NCI-H2107 treated with DMSO at 0.1 percent for 48 hours (cell line): ENCODE measurements at regions not wholly inside any gene's neighbourhood (a gene's known extent, or its start where the extent isn't known, plus 50 kb on each side); places are given as distances from the start of the nearest gene placed in this dataset.
"Not testable (repeated sequence)": the region's sequence is repeated elsewhere in the genome, so short reads cannot be mapped to it uniquely, and the experiment has no call there.

Source experiments
- DNase-seq: peaks from one replicate; lab custom pipeline; 2025; ENCODE audit not compliant: unreplicated experiment; lab: John Stamatoyannopoulos, UW

DNA sequence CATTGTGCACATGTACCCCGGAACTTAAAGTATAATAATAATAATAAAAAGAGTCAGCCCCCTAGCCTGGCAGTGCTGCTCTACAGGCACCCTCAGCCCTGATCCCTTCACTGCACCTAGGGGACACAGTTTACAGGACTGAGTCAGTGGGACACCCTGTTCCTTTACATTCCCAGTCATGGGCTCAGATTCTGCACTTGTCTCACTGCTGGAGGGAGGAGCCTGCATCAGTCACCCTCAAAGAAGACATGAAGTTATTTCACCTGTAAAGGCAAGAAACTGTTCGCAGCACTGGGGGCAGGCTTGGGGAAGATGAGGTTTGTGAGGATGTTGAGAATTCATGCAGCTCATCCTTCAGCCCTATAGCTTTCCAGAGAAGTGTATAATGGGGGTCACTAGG lies 50.7 kb upstream of the VPREB1 start:
- no peak for DNase-seq

- not testable (repeated sequence) for DNase-seq
Observed at GRCh38 chr22:22193462-22193861, 51.1 kb upstream of the VPREB1 start.

DNA sequence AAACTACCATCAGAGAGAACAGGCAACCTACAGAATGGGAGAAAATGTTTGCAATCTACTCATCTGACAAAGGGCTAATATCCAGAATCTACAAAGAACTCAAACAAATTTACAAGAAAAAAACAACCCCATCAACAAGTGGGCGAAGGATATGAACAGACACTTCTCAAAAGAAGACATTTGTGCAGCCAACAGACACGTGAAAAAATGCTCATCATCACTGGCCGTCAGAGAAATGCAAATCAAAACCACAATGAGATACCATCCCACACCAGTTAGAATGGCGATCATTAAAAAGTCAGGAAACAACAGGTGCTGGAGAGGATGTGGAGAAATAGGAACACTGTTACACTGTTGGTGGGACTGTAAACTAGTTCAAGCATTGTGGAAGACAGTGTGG lies 51.6 kb upstream of the VPREB1 start:
- DNase-seq: not testable (repeated sequence)

GRCh38 chr22:22189796-22190195 lies 54.8 kb upstream of the VPREB1 start:
- not testable (repeated sequence) for DNase-seq

- not testable (repeated sequence) for DNase-seq
Observed at GRCh38 chr22:22187863-22188262, 56.7 kb upstream of the VPREB1 start.

DNA sequence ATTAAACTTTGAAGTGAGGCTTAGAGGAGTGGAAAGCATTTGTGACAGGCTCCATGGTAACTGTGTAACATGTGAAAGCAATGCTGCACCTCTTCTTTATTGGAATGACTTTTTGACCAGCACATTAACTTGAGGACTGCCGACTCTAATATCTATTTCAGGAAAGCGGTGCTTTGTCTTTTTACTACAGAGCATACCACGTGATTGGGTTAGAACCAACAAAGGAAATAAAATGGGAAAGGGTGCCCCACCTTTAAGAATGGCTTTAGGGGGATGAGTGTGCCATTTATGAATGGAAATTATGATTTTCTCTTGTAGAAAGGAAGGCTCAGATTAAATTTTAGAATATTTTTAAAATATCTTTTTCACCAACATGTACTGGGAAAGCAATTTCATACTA lies 57.3 kb upstream of the VPREB1 start:
- DNase-seq: no peak

GRCh38 chr22:22185844-22186499 lies 58.6 kb upstream of the VPREB1 start:
- DNase-seq: no peak

DNA sequence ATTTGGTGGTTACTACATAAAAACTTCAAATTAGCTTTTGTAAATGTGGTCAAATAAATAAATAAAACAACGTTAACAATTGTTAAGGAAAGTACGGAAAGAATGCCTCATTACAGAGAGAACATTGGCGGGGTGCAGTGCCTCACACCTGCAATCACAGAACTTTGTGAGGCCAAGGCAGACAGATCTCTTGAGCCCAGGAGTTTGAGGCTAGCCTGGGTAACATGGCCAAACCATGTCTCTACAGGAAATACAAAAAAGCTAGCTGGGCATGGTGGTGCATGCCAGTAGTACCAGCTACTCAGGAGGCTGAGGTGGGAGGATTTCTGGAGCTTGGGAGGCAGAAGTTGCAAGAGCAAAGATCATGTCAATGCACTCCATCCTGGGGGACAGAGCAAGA lies 59.4 kb upstream of the VPREB1 start:
- no peak for DNase-seq

DNA sequence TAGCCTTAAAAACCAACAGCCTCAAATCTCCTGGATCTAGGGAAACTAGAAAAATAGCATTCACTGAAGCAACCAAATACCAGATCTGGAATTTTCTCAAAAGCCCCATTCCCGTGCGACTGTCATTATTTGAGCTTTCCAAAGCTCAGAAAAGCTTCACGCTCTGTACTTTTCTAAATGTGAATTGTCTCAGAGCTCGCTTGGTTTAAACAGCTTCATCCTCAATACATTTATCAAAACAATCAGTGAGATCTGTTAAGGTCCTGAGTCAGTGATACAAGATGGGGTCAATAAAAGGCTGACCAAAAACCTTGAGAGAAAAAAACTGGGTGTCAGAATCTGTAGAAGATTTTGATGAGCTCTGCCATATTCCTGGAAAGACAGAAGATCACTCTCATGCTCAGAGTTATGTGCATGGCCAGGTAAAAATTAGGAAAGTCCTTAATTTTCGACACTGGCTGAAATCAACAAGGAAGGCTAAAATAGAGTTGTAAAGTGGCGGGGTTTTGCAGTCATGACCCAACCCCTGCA lies 60.2 kb upstream of the VPREB1 start:
- DNase-seq: no peak

DNA sequence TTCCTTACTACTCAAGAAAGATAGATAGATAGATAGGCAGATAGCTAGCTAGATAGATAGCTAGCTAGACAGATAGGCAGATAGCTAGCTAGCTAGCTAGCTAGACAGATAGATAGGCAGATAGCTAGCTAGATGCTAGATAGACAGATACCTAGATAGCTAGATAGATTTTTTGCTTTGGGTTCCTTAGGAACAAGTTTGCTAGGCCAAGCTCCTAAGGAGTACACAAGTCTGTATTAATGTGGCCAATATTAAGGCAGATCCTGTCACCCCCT lies 61.7 kb upstream of the VPREB1 start:
- no peak for DNase-seq

DNA sequence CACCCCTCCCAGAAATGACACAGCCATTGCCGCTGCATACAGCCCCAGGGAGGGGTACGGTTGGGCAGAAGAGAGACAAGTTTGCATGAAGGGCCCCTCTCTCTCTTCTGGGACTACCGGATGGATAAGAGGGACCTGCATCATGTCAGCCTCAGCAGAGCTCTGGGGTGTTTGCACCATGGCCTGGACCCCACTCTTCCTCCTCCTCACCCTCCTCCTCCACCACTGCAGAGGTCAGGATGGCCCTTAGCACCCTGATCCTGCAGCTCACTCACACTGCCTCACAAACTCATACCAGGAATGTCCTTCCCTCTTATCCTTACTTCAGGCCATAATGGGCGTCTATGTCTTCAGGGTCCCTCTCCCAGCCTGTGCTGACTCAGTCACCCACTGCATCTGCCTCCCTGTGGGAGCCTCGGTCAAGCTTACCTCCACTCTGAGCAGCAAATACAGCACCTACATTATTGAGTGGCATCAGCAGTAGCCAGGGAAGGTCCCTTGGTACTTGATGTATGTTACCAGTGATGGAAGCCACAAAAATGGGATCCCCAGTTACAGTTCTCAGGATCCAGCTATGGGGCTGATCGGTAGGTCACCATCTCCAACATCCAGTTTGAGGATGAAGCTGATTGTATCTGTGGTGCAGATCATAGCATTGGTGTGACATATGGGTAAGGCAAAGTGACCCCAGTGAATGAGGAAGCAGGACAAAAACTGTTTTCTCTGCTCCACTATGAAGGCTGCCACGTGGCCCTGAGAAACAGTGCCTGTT lies 62.2 kb upstream of the VPREB1 start:
- DNase-seq: no peak

DNA sequence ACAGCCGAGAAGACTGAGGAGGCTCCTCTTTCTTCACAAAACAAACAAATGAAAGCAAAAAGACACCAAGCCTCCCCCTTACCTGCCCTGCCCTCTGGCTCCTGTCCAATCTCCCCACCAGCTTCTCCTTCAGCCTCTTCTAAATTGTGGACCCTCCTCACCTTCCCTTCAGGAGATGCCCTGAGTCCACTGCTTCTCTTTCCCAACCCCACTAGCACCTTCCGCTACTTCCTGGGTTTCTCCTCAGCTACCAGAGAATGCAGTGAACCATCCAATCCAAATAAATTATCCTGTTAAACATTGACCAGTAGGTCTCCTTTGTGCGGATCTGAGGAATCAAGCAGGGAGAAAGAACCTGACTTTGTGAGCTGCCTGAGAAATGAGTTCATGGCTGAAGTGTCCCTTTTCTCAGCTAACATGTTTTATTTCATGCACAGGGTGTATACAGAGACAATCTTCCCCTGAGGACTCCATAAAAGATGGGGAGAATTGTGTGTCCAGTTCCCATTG lies 63.2 kb upstream of the VPREB1 start:
- DNase-seq: no peak

GRCh38 chr22:22180738-22181285 lies 63.8 kb upstream of the VPREB1 start:
- no peak for DNase-seq

DNA sequence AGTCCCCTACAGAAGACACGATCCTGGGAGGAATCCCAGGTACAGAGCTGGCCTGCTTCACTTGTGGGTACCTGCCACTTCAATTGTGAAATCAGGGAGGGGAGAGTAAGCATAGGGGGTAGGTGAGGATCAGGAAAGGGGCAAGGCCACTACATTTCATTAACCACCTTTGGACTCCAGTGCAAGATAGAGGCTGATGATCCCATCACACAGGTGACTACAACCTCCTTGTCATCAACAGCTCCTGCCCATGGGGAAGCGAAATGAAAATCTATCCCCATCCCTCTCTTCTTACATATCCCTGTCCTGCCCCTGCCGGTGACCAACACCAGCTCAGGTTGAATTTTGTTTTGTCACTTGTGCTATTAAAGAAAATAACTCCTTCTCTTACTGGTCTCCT lies 64.7 kb upstream of the VPREB1 start:
- no peak for DNase-seq

DNA sequence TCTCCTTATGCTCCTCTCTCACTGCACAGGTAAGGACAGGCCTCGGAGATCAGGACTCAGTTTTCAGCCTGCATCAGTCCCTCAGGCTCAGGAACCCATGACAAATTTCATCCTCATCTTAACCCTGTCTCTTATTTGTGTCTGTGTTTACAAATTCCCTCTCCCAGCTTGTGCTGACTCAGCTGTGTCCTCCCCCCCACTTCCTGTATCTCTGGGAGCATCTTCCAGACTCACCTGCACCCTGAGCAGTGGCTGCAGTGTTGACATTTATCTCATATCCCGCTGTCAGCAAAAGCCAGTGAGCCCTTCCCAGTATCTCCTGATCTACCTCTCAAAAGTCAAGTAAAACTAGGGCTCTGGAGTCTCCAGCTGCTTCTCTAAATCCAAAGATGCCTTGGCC lies 65.6 kb upstream of the VPREB1 start:
- no peak for DNase-seq

DNA sequence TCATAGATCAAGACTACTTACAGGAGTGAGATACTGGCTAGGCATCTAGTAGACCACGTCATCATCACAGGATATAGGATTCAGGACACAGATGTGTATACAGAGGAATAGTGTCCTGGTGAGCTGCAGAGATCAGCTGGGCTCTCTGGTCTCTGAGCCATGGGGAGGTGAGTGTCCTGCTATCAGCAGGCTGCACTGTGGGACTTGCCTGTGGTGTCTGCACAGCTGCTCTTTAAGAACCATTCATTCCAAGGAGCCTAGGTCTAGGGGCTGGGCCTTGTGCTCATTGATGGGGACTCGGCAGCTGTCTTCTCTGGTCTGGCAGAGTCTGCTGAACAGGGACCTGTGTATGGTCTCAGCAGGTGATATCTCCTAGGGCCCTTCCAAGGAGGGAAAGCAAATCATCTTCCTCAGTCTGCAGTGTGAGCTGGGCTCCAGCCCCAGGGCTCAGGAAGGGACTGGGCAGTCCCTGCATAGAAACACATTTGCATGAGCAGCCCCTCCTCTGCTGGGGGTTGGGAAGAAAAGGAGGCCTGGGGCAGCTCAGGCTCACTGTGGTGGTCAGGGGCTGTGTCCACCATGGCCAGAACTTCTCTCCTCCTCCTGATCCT lies 66.1 kb upstream of the VPREB1 start:
- no peak for DNase-seq

DNA sequence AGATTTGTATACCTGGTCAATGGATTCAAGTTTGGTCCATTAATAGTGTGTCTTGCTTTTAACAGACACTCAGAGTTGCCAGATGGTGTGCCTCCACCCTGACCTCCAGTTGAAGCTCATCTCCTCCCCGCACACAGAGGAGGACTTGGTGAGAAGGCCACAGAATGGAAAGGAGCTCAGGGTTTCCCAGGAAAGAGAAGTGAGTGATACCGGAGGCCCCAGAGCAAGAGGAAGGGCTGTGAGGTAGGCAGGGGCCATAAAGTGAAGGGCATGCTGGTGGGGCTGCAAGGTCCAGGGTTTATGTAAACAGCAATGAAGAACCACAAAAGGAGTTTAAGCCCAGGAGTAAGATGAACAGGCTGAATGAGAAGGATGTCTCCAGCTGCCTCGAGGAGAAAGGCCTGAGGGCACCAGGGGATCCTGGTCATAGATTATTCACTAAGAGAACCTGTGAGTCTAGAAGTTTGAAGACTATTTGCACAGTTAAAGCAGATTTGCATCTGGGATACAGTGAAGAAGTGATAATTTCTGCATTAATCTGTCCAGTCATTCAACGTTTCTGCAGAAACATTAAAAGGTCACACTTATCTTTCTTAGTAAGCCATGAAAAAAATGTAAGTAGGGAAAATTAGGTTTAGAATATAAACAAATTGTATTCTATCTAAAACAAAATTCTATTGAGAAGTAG lies 67.5 kb upstream of the VPREB1 start:
- no peak for DNase-seq

DNA sequence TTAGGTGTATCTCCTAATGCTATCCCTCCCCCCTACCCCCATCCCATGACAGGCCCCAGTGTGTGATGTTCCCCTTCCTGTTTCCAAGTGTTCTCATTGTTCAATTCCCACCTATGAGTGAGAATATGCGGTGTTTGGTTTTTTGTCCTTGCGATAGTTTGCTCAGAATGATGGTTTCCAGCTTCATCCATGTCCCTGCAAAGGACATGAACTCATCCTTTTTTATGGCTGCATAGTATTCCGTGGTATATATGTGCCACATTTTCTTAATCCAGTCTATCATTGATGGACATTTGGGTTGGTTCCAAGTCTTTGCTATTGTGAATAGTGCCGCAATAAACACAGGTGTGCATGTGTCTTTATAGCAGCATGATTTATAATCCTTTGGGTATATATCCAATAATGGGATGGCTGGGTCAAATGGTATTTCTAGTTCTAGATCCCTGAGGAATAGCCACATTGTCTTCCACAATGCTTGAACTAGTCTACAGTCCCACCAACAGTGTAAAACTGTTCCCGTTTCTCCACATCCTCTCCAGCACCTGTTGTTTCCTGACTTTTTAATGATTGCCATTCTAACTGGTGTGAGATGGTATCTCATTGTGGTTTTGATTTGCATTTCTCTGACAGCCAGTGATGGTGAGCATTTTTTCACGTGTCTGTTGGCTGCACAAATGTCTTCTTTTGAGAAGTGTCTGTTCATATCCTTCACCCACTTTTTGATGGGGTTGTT lies 71.5 kb upstream of the VPREB1 start:
- DNase-seq: not testable (repeated sequence)

GRCh38 chr22:22171357-22172218 lies 73.0 kb upstream of the VPREB1 start:
- no peak for DNase-seq

DNA sequence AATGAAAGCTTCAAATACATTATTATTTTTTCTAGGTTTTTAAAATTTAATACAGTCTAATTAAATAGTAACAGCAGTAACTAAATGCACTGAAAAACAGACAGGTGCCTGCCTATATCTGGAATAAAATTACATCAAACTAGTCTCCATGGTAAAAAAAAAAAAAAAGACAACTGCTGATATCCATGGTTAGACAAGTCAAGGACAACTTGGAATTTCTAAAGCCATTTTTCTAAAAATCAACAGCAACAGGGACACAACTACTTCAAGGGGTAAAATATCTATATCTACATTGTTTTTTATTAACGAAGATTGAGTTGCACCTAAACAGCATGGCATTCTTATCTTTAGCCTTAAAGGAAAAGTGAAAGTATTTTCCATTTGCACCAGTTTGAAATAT lies 74.7 kb upstream of the VPREB1 start:
- no peak for DNase-seq
